ENCODE measurements at regions not wholly inside any gene's neighbourhood (a gene's known extent, or its start where the extent isn't known, plus 50 kb on each side); places are given as distances from the start of the nearest gene placed in this dataset.

DNA sequence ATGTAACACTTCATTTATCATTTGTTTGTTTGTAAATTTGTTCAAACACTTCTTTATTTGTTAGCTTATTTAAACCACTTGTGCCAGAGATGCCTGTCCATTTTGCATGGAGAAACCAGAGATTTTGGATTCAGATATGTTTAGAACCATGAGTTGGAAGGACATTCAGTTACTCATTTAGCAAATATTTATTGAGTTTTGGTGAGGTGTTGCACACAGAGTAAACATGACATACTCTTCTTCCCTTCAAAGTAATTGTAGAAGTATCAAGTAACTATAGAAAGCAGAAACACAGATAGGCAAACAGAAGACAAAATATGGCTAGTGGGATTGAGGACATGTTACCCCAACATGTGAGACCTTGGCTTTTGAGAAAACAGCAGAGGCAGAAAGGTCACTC lies 136.8 kb upstream of the USP25 start:
- Histone ChIP-seq H3K27ac (ENCODE audit: low read length) (no peak overlapping the region), H3K36me3 (ENCODE audit: control insufficient read depth, insufficient read depth, low read length) (no peaks in the 10 kb centered on the region), H3K27me3 (ENCODE audit: control insufficient read depth, insufficient read depth, low read length) (no peaks in the 10 kb centered on the region), H3K9me3 (ENCODE audit: control insufficient read depth, insufficient read depth, low read depth, low read length) (no peaks in the 10 kb centered on the region), H3K4me1 (ENCODE audit: control insufficient read depth, insufficient read depth, low read length) (no peaks in the 10 kb centered on the region), H3K4me3 (ENCODE audit: low read depth in 2 of 2, low read length in 2 of 2) (no peak overlapping the region)
- in situ Hi-C loops (cut with HindIII; ENCODE audit: low pct_unique_long_range_greater_than_20kb, low sequenced_read_pairs) (no loop called here), intact Hi-C loops (cut with micrococcal nuclease; ENCODE audit: unreplicated experiment) (loop anchor here (2.0 kb wide), 1 partner anchor 1190 kb away; no protein-coding TSS in a partner anchor)
- no peak for ATAC-seq
- CTCF ChIA-PET: no interaction called here
- TF ChIP-seq POLR2AphosphoS5 (IDR thresholded peaks at IDR 0.05; ENCODE audit: low read depth, low read length): no peak
- TF ChIP-seq, protein P1, sequence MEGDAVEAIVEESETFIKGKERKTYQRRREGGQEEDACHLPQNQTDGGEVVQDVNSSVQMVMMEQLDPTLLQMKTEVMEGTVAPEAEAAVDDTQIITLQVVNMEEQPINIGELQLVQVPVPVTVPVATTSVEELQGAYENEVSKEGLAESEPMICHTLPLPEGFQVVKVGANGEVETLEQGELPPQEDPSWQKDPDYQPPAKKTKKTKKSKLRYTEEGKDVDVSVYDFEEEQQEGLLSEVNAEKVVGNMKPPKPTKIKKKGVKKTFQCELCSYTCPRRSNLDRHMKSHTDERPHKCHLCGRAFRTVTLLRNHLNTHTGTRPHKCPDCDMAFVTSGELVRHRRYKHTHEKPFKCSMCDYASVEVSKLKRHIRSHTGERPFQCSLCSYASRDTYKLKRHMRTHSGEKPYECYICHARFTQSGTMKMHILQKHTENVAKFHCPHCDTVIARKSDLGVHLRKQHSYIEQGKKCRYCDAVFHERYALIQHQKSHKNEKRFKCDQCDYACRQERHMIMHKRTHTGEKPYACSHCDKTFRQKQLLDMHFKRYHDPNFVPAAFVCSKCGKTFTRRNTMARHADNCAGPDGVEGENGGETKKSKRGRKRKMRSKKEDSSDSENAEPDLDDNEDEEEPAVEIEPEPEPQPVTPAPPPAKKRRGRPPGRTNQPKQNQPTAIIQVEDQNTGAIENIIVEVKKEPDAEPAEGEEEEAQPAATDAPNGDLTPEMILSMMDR (IDR thresholded peaks at IDR 0.05): no peak
- no peak for TF ChIP-seq SIN3A (IDR thresholded peaks at IDR 0.05; ENCODE audit: borderline replicate concordance, insufficient read depth, low read depth, low read length)
- TF ChIP-seq, protein P2, sequence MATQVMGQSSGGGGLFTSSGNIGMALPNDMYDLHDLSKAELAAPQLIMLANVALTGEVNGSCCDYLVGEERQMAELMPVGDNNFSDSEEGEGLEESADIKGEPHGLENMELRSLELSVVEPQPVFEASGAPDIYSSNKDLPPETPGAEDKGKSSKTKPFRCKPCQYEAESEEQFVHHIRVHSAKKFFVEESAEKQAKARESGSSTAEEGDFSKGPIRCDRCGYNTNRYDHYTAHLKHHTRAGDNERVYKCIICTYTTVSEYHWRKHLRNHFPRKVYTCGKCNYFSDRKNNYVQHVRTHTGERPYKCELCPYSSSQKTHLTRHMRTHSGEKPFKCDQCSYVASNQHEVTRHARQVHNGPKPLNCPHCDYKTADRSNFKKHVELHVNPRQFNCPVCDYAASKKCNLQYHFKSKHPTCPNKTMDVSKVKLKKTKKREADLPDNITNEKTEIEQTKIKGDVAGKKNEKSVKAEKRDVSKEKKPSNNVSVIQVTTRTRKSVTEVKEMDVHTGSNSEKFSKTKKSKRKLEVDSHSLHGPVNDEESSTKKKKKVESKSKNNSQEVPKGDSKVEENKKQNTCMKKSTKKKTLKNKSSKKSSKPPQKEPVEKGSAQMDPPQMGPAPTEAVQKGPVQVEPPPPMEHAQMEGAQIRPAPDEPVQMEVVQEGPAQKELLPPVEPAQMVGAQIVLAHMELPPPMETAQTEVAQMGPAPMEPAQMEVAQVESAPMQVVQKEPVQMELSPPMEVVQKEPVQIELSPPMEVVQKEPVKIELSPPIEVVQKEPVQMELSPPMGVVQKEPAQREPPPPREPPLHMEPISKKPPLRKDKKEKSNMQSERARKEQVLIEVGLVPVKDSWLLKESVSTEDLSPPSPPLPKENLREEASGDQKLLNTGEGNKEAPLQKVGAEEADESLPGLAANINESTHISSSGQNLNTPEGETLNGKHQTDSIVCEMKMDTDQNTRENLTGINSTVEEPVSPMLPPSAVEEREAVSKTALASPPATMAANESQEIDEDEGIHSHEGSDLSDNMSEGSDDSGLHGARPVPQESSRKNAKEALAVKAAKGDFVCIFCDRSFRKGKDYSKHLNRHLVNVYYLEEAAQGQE (IDR thresholded peaks at IDR 0.05; ENCODE audit: insufficient read depth in 1 of 2, low read depth in 2 of 2, low read length in 1 of 2): no peak
- no peak for TF ChIP-seq TCF7L2 (IDR thresholded peaks at IDR 0.05; ENCODE audit: low read depth, low read length)
- BruUV-seq (replicated peaks): no TSS peak
- POLR2A ChIA-PET: no interaction called here
- DNase-seq (ENCODE audit: low read depth, low spot score): no peak

DNA sequence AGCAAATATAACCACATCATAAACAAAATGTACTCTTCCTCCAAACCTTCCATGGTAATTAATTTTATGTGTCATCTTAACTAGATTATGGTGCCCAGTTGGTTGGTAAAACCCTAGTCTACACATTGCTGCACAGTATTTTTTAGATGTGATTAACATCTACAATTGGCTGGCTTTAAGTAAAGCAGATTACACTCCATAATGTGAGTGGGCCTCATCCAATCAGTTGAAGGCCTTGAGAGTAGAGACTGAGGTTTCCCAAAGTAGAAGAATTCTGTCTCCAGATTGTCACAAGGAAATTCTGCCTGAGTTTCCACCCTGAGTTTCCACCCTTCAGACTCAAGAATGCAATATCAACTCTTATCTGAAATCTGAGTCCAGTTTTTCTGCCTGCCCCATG lies 128.4 kb upstream of the USP25 start:
- Histone ChIP-seq H3K4me1 (ENCODE audit: control insufficient read depth, insufficient read depth, low read length) (no peaks in the 10 kb centered on the region), H3K36me3 (ENCODE audit: control insufficient read depth, insufficient read depth, low read length) (no peaks in the 10 kb centered on the region), H3K27me3 (ENCODE audit: control insufficient read depth, insufficient read depth, low read length) (no peaks in the 10 kb centered on the region), H3K27ac (ENCODE audit: low read length) (no peak overlapping the region), H3K9me3 (ENCODE audit: control insufficient read depth, insufficient read depth, low read depth, low read length) (no peaks in the 10 kb centered on the region), H3K4me3 (ENCODE audit: low read depth in 2 of 2, low read length in 2 of 2) (no peak overlapping the region)
- DNase-seq (ENCODE audit: low read depth, low spot score) (no peak), ATAC-seq (no peak)
- TF ChIP-seq POLR2AphosphoS5 (IDR thresholded peaks at IDR 0.05; ENCODE audit: low read depth, low read length) (no peak), SIN3A (IDR thresholded peaks at IDR 0.05; ENCODE audit: borderline replicate concordance, insufficient read depth, low read depth, low read length) (no peak), TCF7L2 (IDR thresholded peaks at IDR 0.05; ENCODE audit: low read depth, low read length) (no peak)
- TF ChIP-seq, protein P2 (IDR thresholded peaks at IDR 0.05; ENCODE audit: insufficient read depth in 1 of 2, low read depth in 2 of 2, low read length in 1 of 2): no peak
- TF ChIP-seq, protein P1 (IDR thresholded peaks at IDR 0.05): no peak
- in situ Hi-C loops (cut with HindIII; ENCODE audit: low pct_unique_long_range_greater_than_20kb, low sequenced_read_pairs) (no loop called here), intact Hi-C loops (cut with micrococcal nuclease; ENCODE audit: unreplicated experiment) (no loop called here)
- BruUV-seq (replicated peaks): no TSS peak
- CTCF ChIA-PET: no interaction called here
- POLR2A ChIA-PET: interaction anchor here (0.5 kb wide), 1 partner anchor 162 kb away, joined by 10 read pairs; no protein-coding TSS in a partner anchor

Data from Panc1 (cell line).